ENCODE measurements at regions not wholly inside any gene's neighbourhood (a gene's known extent, or its start where the extent isn't known, plus 50 kb on each side); places are given as distances from the start of the nearest gene placed in this dataset.

GRCh38 chr5:167840527-167841130 lies 450.8 kb upstream of the WWC1 start:
- Mint-ChIP-seq H3K27me3 (ENCODE audit: low read depth) (no peaks in the 10 kb centered on the region), H3K4me3 (no peak overlapping the region), H3K27ac (no peak overlapping the region; the same call in 1 of the 2 replicates), H3K4me1 (peaks cover 16% of the 10 kb centered on the region), H3K36me3 (no peaks in the 10 kb centered on the region), H3K9me3 (no peaks in the 10 kb centered on the region)
- ATAC-seq (no peak), DNase-seq (ENCODE audit: low spot score) (no peak)
- CTCF ChIA-PET: no interaction called here
- POLR2A ChIA-PET: interaction anchor here (0.6 kb wide), 1 partner anchor 519 kb away, joined by 3 read pairs; no protein-coding TSS in a partner anchor
- no peak for TF ChIP-seq ZNF219 (CRISPR knock-in tag; IDR thresholded peaks at IDR 0.05; ENCODE audit: borderline replicate concordance)
- no peak for TF ChIP-seq NFATC4 (CRISPR knock-in tag; IDR thresholded peaks at IDR 0.05)
- TF ChIP-seq MYBL2 (CRISPR knock-in tag; IDR thresholded peaks at IDR 0.05): no peak
- TF ChIP-seq TCF7 (CRISPR knock-in tag; IDR thresholded peaks at IDR 0.05; ENCODE audit: low read depth): no peak
- TF ChIP-seq ATF2 (CRISPR knock-in tag; IDR thresholded peaks at IDR 0.05; ENCODE audit: borderline replicate concordance, low read depth): no peak
- no peak for TF ChIP-seq TP53 (CRISPR knock-in tag; IDR thresholded peaks at IDR 0.05)
- no peak for TF ChIP-seq GRHL2 (CRISPR knock-in tag; IDR thresholded peaks at IDR 0.05; ENCODE audit: insufficient replicate concordance, severe bottlenecking)
- TF ChIP-seq ATF1 (CRISPR knock-in tag; IDR thresholded peaks at IDR 0.05): no peak
- no peak for TF ChIP-seq IRF2 (CRISPR knock-in tag; IDR thresholded peaks at IDR 0.05; ENCODE audit: borderline replicate concordance, low read depth)
- TF ChIP-seq FOXK1 (CRISPR knock-in tag; IDR thresholded peaks at IDR 0.05): no peak
- TF ChIP-seq ATF3 (CRISPR knock-in tag; conservative IDR thresholded peaks at IDR 0.05): no peak
- no peak for TF ChIP-seq HMGA2 (CRISPR knock-in tag; IDR thresholded peaks at IDR 0.05)
- no peak for TF ChIP-seq KAT7 (CRISPR knock-in tag; IDR thresholded peaks at IDR 0.05; ENCODE audit: borderline replicate concordance)
- TF ChIP-seq JUN (CRISPR knock-in tag; IDR thresholded peaks at IDR 0.05): no peak
- no peak for TF ChIP-seq PRDM15 (CRISPR knock-in tag; IDR thresholded peaks at IDR 0.05)
- TF ChIP-seq RORB (CRISPR knock-in tag; IDR thresholded peaks at IDR 0.05): no peak
- no peak for TF ChIP-seq MLX (CRISPR knock-in tag; IDR thresholded peaks at IDR 0.05)

GRCh38 chr5:167843881-167844572 lies 447.4 kb upstream of the WWC1 start:
- Mint-ChIP-seq H3K27me3 (ENCODE audit: low read depth) (no peaks in the 10 kb centered on the region), H3K4me1 (peaks cover 12% of the 10 kb centered on the region), H3K27ac (no peak overlapping the region), H3K4me3 (no peak overlapping the region), H3K36me3 (no peaks in the 10 kb centered on the region), H3K9me3 (peaks cover 2% of the 10 kb centered on the region)
- no peak for DNase-seq (ENCODE audit: low spot score)
- ChIA-PET POLR2A (no interaction called here), CTCF (no interaction called here)
- TF ChIP-seq HMGA2 (CRISPR knock-in tag; IDR thresholded peaks at IDR 0.05) (no peak), IRF2 (CRISPR knock-in tag; IDR thresholded peaks at IDR 0.05; ENCODE audit: borderline replicate concordance, low read depth) (no peak), IRF1 (CRISPR knock-in tag; IDR thresholded peaks at IDR 0.05) (no peak), ZNF512 (CRISPR knock-in tag; IDR thresholded peaks at IDR 0.05; ENCODE audit: borderline replicate concordance) (no peak)
- no peak for ATAC-seq
